Calu3 (cell line): ENCODE measurements at regions not wholly inside any gene's neighbourhood (a gene's known extent, or its start where the extent isn't known, plus 50 kb on each side); places are given as distances from the start of the nearest gene placed in this dataset.

Experiments
- BruUV-seq: library from RNA; stranded (reverse); fragments of 400-500 nt; replicated peaks from 2 replicates; lab custom pipeline; 2021; lab: Mats Ljungman, UMichigan
- CTCF ChIA-PET: fragments of 300-600 bp; sonication (Branson Sonifier 250); formaldehyde crosslinking; loops from one replicate; lab custom pipeline; 2022; ENCODE audit warnings: antibody characterized with exemption; lab: Charles Lee
- DNase-seq: peaks from one replicate; pipeline ENCODE4 v3.0.0; 2022
- H3K27ac Mint-ChIP-seq: one replicate; pipeline ENCODE4 v1.8.0; 2022; ENCODE audit warnings: mixed read lengths; ENCODE audit not compliant: unreplicated experiment
- H3K27me3 Mint-ChIP-seq: one replicate; pipeline ENCODE4 v1.8.0; 2022; ENCODE audit warnings: mixed read lengths; ENCODE audit not compliant: unreplicated experiment
- H3K36me3 Mint-ChIP-seq: one replicate; pipeline ENCODE4 v1.8.0; 2022; ENCODE audit warnings: mild to moderate bottlenecking, moderate library complexity, mixed read lengths; ENCODE audit not compliant: insufficient read depth, unreplicated experiment
- H3K4me1 Mint-ChIP-seq: one replicate; pipeline ENCODE4 v1.8.0; 2022; ENCODE audit warnings: mild to moderate bottlenecking, low read depth, mixed read lengths; ENCODE audit not compliant: unreplicated experiment
- H3K4me3 Mint-ChIP-seq: one replicate; pipeline ENCODE4 v1.8.0; 2022; ENCODE audit warnings: mild to moderate bottlenecking, low read depth, moderate library complexity, mixed read lengths; ENCODE audit not compliant: unreplicated experiment
- H3K9me3 Mint-ChIP-seq: one replicate; pipeline ENCODE4 v1.8.0; 2022; ENCODE audit warnings: low read depth, mixed read lengths; ENCODE audit not compliant: unreplicated experiment
- intact Hi-C: fragments of 100-400 bp; cut with micrococcal nuclease; formaldehyde crosslinking; loops from one replicate; pipeline ENCODE4 v1.10.0; 2022; ENCODE audit not compliant: unreplicated experiment
- TF ChIP-seq, protein P1 (sequence below): fragments of 200-600 bp; IDR thresholded peaks from one replicate; pipeline ENCODE4 v1.8.0; 2022; ENCODE audit warnings: antibody characterized with exemption; ENCODE audit not compliant: unreplicated experiment

DNA sequence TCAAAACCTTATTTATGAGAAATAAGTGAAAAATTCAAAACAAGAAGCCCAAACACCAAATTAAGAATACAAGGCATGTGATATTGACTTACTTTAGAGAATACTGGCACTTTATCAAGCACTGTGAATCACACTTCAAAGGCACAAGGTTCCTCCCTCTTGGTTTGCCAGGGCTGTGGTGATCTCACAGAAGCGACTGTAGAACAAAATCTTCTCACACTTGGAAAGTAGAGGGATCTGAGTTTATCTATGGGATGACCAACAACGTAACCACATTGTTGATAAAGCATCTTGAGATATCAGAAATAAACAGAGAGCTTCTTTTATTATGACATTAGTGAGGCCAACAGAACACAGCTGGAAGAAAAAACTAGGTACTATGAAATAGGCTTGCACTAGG is 295.9 kb downstream of the NFIB start:
- CTCF ChIA-PET: interaction anchor here (0.8 kb wide), 1 partner anchor 9 kb away, joined by 8 read pairs; no protein-coding TSS in a partner anchor
- no peak overlapping the region for H3K27ac Mint-ChIP-seq
- BruUV-seq: no TSS peak

GRCh38 chr9:14014744-14015143 is 299.2 kb downstream of the NFIB start:
- Mint-ChIP-seq H3K9me3 (no peaks in the 10 kb centered on the region), H3K4me1 (no peaks in the 10 kb centered on the region), H3K4me3 (no peak overlapping the region), H3K27me3 (no peaks in the 10 kb centered on the region), H3K27ac (no peak overlapping the region), H3K36me3 (no peaks in the 10 kb centered on the region)
- no peak for DNase-seq
- TF ChIP-seq, protein P1, sequence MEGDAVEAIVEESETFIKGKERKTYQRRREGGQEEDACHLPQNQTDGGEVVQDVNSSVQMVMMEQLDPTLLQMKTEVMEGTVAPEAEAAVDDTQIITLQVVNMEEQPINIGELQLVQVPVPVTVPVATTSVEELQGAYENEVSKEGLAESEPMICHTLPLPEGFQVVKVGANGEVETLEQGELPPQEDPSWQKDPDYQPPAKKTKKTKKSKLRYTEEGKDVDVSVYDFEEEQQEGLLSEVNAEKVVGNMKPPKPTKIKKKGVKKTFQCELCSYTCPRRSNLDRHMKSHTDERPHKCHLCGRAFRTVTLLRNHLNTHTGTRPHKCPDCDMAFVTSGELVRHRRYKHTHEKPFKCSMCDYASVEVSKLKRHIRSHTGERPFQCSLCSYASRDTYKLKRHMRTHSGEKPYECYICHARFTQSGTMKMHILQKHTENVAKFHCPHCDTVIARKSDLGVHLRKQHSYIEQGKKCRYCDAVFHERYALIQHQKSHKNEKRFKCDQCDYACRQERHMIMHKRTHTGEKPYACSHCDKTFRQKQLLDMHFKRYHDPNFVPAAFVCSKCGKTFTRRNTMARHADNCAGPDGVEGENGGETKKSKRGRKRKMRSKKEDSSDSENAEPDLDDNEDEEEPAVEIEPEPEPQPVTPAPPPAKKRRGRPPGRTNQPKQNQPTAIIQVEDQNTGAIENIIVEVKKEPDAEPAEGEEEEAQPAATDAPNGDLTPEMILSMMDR: no peak
- intact Hi-C loops: no loop called here
- no TSS peak for BruUV-seq
- CTCF ChIA-PET: no interaction called here

More for the DNA sequence above, 295.9 kb downstream of the NFIB start:
- Mint-ChIP-seq H3K36me3 (no peaks in the 10 kb centered on the region), H3K4me3 (no peak overlapping the region), H3K4me1 (no peaks in the 10 kb centered on the region), H3K9me3 (no peaks in the 10 kb centered on the region), H3K27me3 (no peaks in the 10 kb centered on the region)
- no peak for DNase-seq
- intact Hi-C loops: no loop called here
- TF ChIP-seq, protein P1: no peak

DNA sequence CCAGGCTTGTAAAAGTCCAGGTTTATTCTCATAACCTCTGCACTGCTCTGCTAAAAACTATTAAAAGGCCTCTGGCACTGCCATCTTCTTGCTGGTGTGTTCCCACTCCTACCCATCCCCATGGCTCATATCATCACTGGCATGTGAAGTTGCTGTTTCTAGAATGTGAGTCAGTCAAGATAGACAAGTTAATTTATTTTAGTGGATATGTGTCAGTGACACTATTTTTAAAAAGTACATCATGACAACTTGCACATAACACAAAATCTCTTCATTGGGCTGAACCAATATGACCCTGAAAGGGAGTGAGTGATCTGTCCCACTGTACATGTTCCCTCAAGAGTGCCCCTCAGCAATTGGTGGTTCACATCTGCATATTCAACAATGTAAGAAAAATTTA is 299.7 kb downstream of the NFIB start:
- H3K27ac Mint-ChIP-seq: no peak overlapping the region
- CTCF ChIA-PET: no interaction called here
- BruUV-seq: no TSS peak
- intact Hi-C loops: no loop called here
- no peaks in the 10 kb centered on the region for H3K27me3 Mint-ChIP-seq
- H3K9me3 Mint-ChIP-seq: no peaks in the 10 kb centered on the region
- no peaks in the 10 kb centered on the region for H3K36me3 Mint-ChIP-seq
- no peak for DNase-seq
- H3K4me1 Mint-ChIP-seq: no peaks in the 10 kb centered on the region
- TF ChIP-seq, protein P1: no peak
- H3K4me3 Mint-ChIP-seq: no peak overlapping the region

GRCh38 chr9:14011799-14012560 is 302.0 kb downstream of the NFIB start:
- Mint-ChIP-seq H3K4me3 (no peak overlapping the region), H3K9me3 (no peaks in the 10 kb centered on the region), H3K27ac (no peak overlapping the region), H3K36me3 (no peaks in the 10 kb centered on the region), H3K27me3 (no peaks in the 10 kb centered on the region), H3K4me1 (no peaks in the 10 kb centered on the region)
- intact Hi-C loops: no loop called here
- no TSS peak for BruUV-seq
- CTCF ChIA-PET: no interaction called here
- no peak for DNase-seq
- TF ChIP-seq, protein P1: no peak
